Tibial nerve (tissue), 4 donors: ENCODE measurements at regions not wholly inside any gene's neighbourhood (a gene's known extent, or its start where the extent isn't known, plus 50 kb on each side); places are given as distances from the start of the nearest gene placed in this dataset.

Experiments used
- DNase-seq, 2 donors: peaks; one replicate each; pipeline ENCODE4 v3.0.0-alpha.2; 2019; ENCODE audit warnings: low spot score in 2 of 2
- H3K27ac ChIP-seq, 4 donors: fragments of 200-600 bp; sonication (generic) in 3 of 4; one replicate each; pipeline ENCODE4 v1.5.1; 2017 to 2019; ENCODE audit warnings: mild to moderate bottlenecking in 1 of 4
- H3K27me3 ChIP-seq, 2 donors: fragments of 200-600 bp; sonication (generic) in 1 of 2; one replicate each; pipeline versions ENCODE4 v1.5.1 to v1.6.0; 2017 to 2019
- H3K36me3 ChIP-seq, 3 donors: fragments of 200-600 bp; sonication (generic); one replicate each; pipeline ENCODE4 v1.5.1; 2018 to 2019
- H3K4me1 ChIP-seq, 4 donors: fragments of 200-600 bp; sonication (generic) in 3 of 4; one replicate each; pipeline ENCODE4 v1.5.1; 2017 to 2019
- H3K4me3 ChIP-seq, 4 donors: fragments of 200-600 bp; sonication (generic) in 3 of 4; one replicate each; pipeline ENCODE4 v1.5.1; 2017 to 2019; ENCODE audit warnings: mild to moderate bottlenecking in 1 of 4, moderate library complexity in 1 of 4
- H3K9me3 ChIP-seq, 4 donors: fragments of 200-600 bp; sonication (generic) in 3 of 4; one replicate each; pipeline ENCODE4 v1.5.1; 2017 to 2019
- EP300 ChIP-seq, 2 donors: sonication (generic); formaldehyde crosslinking; IDR thresholded peaks; one replicate each; pipeline ENCODE4 v1.6.1; 2017; ENCODE audit warnings: antibody characterized with exemption in 2 of 2, mild to moderate bottlenecking in 1 of 2
- POLR2A ChIP-seq, 2 donors: fragments of 450-650 bp; IDR thresholded peaks; one replicate each; pipeline ENCODE4 v1.6.1; 2017; ENCODE audit warnings: antibody characterized with exemption in 2 of 2, mild to moderate bottlenecking in 2 of 2, moderate library complexity in 2 of 2
- WGBS, 2 donors: methylation state at CpG; one replicate each; pipeline ENCODE4 v1.1.5; 2018; 5-methylcytosine and 5-hydroxymethylcytosine counted together
- TF ChIP-seq, protein P1 (sequence below), 5 experiments: fragments of 200-600 bp in 3 of 5; fragments of 450-650 bp in 2 of 5; sonication (generic) in 3 of 5; IDR thresholded peaks; one replicate each; pipeline ENCODE4 v1.5.1; 2016 to 2019; ENCODE audit warnings: antibody characterized with exemption in 5 of 5, mild to moderate bottlenecking in 3 of 5, moderate library complexity in 2 of 5

DNA sequence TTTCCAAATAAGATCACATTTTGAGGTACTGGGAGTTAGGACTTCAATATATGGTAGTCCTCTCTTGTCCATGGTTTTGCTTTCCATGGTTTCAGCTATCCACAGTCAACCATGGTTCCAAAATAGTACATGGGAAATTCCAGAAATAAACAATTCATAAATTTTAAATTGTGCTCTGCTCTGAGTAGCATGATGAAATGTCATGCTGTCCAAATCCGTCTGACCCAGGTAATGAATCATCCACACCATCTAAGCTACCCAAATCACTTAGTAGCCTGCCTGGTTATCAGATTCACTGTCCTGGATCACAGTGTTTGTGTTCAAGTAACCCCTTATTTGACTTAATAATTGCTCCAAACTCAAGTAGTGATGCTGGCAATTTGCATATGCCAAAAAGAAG, 197.9 kb downstream of the TMTC3 start:
- Histone ChIP-seq H3K36me3 (no peaks in the 10 kb centered on the region), H3K4me3 (no peak overlapping the region), H3K9me3 (no peaks in the 10 kb centered on the region), H3K27me3 (no peaks in the 10 kb centered on the region), H3K27ac (no peak overlapping the region), H3K4me1 (no peaks in the 10 kb centered on the region)
- DNase-seq = no peak
- TF ChIP-seq POLR2A (IDR thresholded peaks at IDR 0.05) (no peak), EP300 (IDR thresholded peaks at IDR 0.05) (no peak)
- TF ChIP-seq, protein P1, sequence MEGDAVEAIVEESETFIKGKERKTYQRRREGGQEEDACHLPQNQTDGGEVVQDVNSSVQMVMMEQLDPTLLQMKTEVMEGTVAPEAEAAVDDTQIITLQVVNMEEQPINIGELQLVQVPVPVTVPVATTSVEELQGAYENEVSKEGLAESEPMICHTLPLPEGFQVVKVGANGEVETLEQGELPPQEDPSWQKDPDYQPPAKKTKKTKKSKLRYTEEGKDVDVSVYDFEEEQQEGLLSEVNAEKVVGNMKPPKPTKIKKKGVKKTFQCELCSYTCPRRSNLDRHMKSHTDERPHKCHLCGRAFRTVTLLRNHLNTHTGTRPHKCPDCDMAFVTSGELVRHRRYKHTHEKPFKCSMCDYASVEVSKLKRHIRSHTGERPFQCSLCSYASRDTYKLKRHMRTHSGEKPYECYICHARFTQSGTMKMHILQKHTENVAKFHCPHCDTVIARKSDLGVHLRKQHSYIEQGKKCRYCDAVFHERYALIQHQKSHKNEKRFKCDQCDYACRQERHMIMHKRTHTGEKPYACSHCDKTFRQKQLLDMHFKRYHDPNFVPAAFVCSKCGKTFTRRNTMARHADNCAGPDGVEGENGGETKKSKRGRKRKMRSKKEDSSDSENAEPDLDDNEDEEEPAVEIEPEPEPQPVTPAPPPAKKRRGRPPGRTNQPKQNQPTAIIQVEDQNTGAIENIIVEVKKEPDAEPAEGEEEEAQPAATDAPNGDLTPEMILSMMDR (IDR thresholded peaks at IDR 0.05) = no peak
- 60 to 77% methylated on average over 1 of the region's 1 CpG for WGBS, 2 donors

DNA sequence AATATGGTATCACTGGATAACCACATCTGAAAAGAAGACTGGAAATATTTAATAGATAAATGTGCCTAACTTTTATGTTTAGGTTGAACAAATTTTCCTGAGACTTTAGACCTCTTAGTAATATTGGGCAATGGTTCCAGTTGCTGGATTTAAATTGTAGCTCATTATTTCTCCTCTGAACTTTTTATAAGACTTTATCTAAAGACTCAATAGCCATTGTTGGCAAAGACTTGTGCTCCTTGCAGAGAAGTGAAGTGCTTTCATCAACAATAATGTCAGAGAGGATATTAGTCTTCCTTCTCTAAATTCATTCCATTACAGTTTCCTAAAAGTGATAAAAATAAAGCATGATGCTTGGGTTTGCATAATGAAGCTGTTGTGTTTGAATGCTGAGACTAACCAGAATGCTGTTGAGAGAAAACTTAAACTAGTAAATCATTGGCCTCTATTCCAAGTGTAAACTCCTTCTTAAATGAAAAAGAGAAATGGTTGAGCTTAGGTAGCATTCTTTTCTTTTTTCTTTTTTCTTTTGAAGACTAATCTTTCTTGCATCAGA, 200.2 kb downstream of the TMTC3 start:
- no peak for DNase-seq
- Histone ChIP-seq H3K4me1 (no peaks in the 10 kb centered on the region), H3K9me3 (no peaks in the 10 kb centered on the region), H3K27ac (no peak overlapping the region), H3K4me3 (no peak overlapping the region), H3K36me3 (no peaks in the 10 kb centered on the region), H3K27me3 (no peaks in the 10 kb centered on the region)
- TF ChIP-seq EP300 (IDR thresholded peaks at IDR 0.05) (no peak), POLR2A (IDR thresholded peaks at IDR 0.05) (no peak)
- TF ChIP-seq, protein P1 (IDR thresholded peaks at IDR 0.05) = no peak

DNA sequence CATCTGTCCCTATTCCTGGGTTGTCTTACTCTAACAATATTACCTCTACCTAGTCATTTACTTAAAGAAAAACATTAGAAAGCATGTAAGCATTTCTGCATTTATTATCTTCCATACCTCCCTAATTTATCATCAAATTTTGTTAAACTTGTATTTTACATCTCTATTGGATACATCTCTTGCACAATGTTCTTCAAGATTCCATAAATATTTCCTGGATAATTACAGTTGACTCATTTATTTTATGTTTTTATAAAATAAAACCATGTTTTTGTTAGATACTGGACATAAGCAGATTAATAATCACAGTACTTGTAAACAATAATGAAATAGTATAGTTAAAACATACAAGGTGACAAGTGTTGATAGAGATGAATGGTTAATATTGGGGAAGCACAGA, 209.0 kb downstream of the TMTC3 start:
- TF ChIP-seq POLR2A (IDR thresholded peaks at IDR 0.05) = no peak
- TF ChIP-seq, protein P1 (IDR thresholded peaks at IDR 0.05) = no peak
- no peak for TF ChIP-seq EP300 (IDR thresholded peaks at IDR 0.05)
- DNase-seq = no peak
- Histone ChIP-seq H3K27ac (no peak overlapping the region), H3K36me3 (no peaks in the 10 kb centered on the region), H3K4me1 (no peaks in the 10 kb centered on the region), H3K27me3 (no peaks in the 10 kb centered on the region), H3K4me3 (no peak overlapping the region), H3K9me3 (peaks cover 0 to 5% (median 0%) of the 10 kb centered on the region in 4 donors)

DNA sequence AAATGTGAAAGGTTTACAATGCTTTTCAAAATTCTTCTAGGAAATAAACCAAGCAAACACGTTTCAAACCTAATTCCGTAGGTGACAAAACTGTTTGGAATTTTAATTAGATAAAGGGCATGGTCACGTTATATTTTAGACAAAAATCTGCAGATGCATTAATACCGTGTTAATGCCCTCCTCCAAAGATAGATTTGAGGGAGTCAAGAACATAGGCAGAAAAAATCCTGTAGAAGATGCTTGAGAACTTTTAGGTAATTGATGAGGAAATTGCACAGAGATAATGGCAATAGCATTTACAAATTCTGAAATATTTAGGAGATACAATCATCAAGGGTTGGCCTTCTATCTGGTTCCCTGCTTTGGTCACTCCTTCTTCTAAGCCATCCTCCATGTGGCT, 212.6 kb downstream of the TMTC3 start:
- WGBS, 2 donors = 83 to 91% methylated on average over 4 of the region's 4 CpGs
- Histone ChIP-seq H3K4me1 (no peaks in the 10 kb centered on the region), H3K9me3 (no peaks in the 10 kb centered on the region), H3K36me3 (no peaks in the 10 kb centered on the region), H3K4me3 (no peak overlapping the region), H3K27me3 (no peaks in the 10 kb centered on the region), H3K27ac (no peak overlapping the region)
- TF ChIP-seq, protein P1 (IDR thresholded peaks at IDR 0.05) = no peak
- TF ChIP-seq POLR2A (IDR thresholded peaks at IDR 0.05) = no peak
- no peak for TF ChIP-seq EP300 (IDR thresholded peaks at IDR 0.05)
- no peak for DNase-seq

DNA sequence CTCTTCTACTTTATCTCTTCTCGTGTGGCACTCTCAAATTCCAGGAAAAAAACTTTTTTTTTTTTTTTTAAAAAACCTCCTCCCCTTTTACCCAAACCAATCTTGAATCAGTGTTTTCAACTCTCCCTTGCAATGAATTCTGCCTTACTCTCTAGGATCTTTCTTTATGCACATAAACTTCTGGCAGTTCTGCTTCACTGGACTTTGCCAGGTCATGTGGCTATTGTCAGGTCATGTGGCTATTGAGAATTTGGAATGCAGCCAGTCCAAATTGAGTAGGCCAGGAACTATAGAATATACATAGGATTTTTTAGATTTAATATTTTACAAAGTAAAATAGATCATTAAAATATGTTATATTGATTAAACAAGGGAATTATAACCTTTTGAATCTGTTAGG, 218.2 kb downstream of the TMTC3 start:
- no peak for DNase-seq
- WGBS, 2 donors = 65 to 75% methylated on average over 1 of the region's 1 CpG
- TF ChIP-seq EP300 (IDR thresholded peaks at IDR 0.05) (no peak), POLR2A (IDR thresholded peaks at IDR 0.05) (no peak)
- TF ChIP-seq, protein P1 (IDR thresholded peaks at IDR 0.05) = no peak
- no peak overlapping the region for H3K27ac ChIP-seq
- no peaks in the 10 kb centered on the region for H3K27me3 ChIP-seq
- no peaks in the 10 kb centered on the region for H3K36me3 ChIP-seq
- no peak overlapping the region for H3K4me3 ChIP-seq
- no peaks in the 10 kb centered on the region for H3K9me3 ChIP-seq
- peaks cover 0 to 7% (median 0%) of the 10 kb centered on the region in 4 donors for H3K4me1 ChIP-seq
